SJSA1 (cell line): ENCODE measurements at regions not wholly inside any gene's neighbourhood (a gene's known extent, or its start where the extent isn't known, plus 50 kb on each side); places are given as distances from the start of the nearest gene placed in this dataset.

Experiments used
- DNase-seq, 2 experiments: peaks; one replicate each; pipeline ENCODE4 v3.0.0-alpha.2; 2015 to 2020; ENCODE audit warnings: low spot score in 2 of 2, low read depth in 1 of 2
- H3K27ac ChIP-seq: fragments of 250-450 bp; sonication (Bioruptor Pico); 2 replicates; pipeline ENCODE4 v1.5.1; 2020; ENCODE audit warnings: mild to moderate bottlenecking, moderate library complexity
- H3K27me3 ChIP-seq: fragments of 250-450 bp; sonication (Bioruptor Pico); replicated peaks from 2 replicates; pipeline ENCODE4 v1.5.1; 2020; ENCODE audit warnings: mild to moderate bottlenecking, moderate library complexity
- H3K36me3 ChIP-seq: fragments of 250-450 bp; sonication (Bioruptor Pico); 2 replicates; pipeline ENCODE4 v1.5.1; 2020; ENCODE audit warnings: mild to moderate bottlenecking
- H3K4me1 ChIP-seq: fragments of 250-450 bp; sonication (Bioruptor Pico); replicated peaks from 2 replicates; pipeline ENCODE4 v1.6.1; 2021; ENCODE audit warnings: mild to moderate bottlenecking
- H3K4me3 ChIP-seq: fragments of 250-450 bp; sonication (Bioruptor Pico); 2 replicates; pipeline ENCODE4 v1.5.1; 2020; ENCODE audit warnings: mild to moderate bottlenecking
- H3K9me3 ChIP-seq: fragments of 250-450 bp; sonication (Bioruptor Pico); replicated peaks from 2 replicates; pipeline ENCODE4 v1.5.1; 2020; ENCODE audit warnings: mild to moderate bottlenecking

- Histone ChIP-seq H3K4me3 (no peak overlapping the region), H3K27ac (no peak overlapping the region), H3K27me3 (peaks cover 7% of the 10 kb centered on the region), H3K4me1 (peaks cover 3% of the 10 kb centered on the region; the same call in 1 of the 2 replicates), H3K9me3 (no peaks in the 10 kb centered on the region), H3K36me3 (no peaks in the 10 kb centered on the region)
- no peak for DNase-seq
Measured at GRCh38 chr14:104274806-104275205, 136.4 kb downstream of the KIF26A start.

GRCh38 chr14:104277416-104278213 is 139.2 kb downstream of the KIF26A start:
- H3K9me3 ChIP-seq, result no peaks in the 10 kb centered on the region
- H3K27ac ChIP-seq, result no peak overlapping the region
- no peaks in the 10 kb centered on the region for H3K36me3 ChIP-seq
- no peak overlapping the region for H3K4me3 ChIP-seq
- DNase-seq, result peak in 1 of 2 experiments; percentile 36
- H3K4me1 ChIP-seq, result peaks cover 3% of the 10 kb centered on the region; the same call in 1 of the 2 replicates
- H3K27me3 ChIP-seq, result peaks cover 7% of the 10 kb centered on the region

GRCh38 chr14:104278214-104278534 is 139.8 kb downstream of the KIF26A start:
- Histone ChIP-seq H3K36me3 (no peaks in the 10 kb centered on the region), H3K9me3 (no peaks in the 10 kb centered on the region), H3K27ac (no peak overlapping the region), H3K4me3 (no peak overlapping the region), H3K27me3 (peaks cover 7% of the 10 kb centered on the region), H3K4me1 (peaks cover 3% of the 10 kb centered on the region; the same call in 1 of the 2 replicates)
- peak in 1 of 2 experiments; percentile 16 for DNase-seq

GRCh38 chr14:104280085-104280901 is 141.9 kb downstream of the KIF26A start:
- Histone ChIP-seq H3K27ac (no peak overlapping the region), H3K27me3 (no peaks in the 10 kb centered on the region)

GRCh38 chr14:104280902-104281767 is 142.7 kb downstream of the KIF26A start:
- Histone ChIP-seq H3K9me3 (no peaks in the 10 kb centered on the region), H3K4me3 (no peak overlapping the region), H3K27me3 (no peaks in the 10 kb centered on the region), H3K4me1 (no peaks in the 10 kb centered on the region; the same call in 1 of the 2 replicates), H3K36me3 (no peaks in the 10 kb centered on the region), H3K27ac (no peak overlapping the region)
- DNase-seq, result peak in 1 of 2 experiments; percentile 33

More at GRCh38 chr14:104280085-104280901, 141.9 kb downstream of the KIF26A start:
- no peaks in the 10 kb centered on the region for H3K36me3 ChIP-seq
- H3K9me3 ChIP-seq, result no peaks in the 10 kb centered on the region
- peak in 1 of 2 experiments; percentile 40 for DNase-seq
- no peak overlapping the region for H3K4me3 ChIP-seq
- H3K4me1 ChIP-seq, result peaks cover 3% of the 10 kb centered on the region; the same call in 1 of the 2 replicates

GRCh38 chr14:104281768-104282301 is 143.4 kb downstream of the KIF26A start:
- peak in 1 of 2 experiments; percentile 37 for DNase-seq
- Histone ChIP-seq H3K4me1 (no peaks in the 10 kb centered on the region), H3K36me3 (no peaks in the 10 kb centered on the region), H3K27me3 (no peaks in the 10 kb centered on the region), H3K27ac (no peak overlapping the region), H3K9me3 (no peaks in the 10 kb centered on the region), H3K4me3 (no peak overlapping the region)

- H3K27me3 ChIP-seq, result no peaks in the 10 kb centered on the region
- H3K36me3 ChIP-seq, result no peaks in the 10 kb centered on the region
- peak in 1 of 2 experiments; percentile 37 for DNase-seq
- no peak overlapping the region for H3K27ac ChIP-seq
- H3K4me1 ChIP-seq, result no peaks in the 10 kb centered on the region
- no peak overlapping the region for H3K4me3 ChIP-seq
- H3K9me3 ChIP-seq, result no peaks in the 10 kb centered on the region
Measured at GRCh38 chr14:104282332-104283196, 144.2 kb downstream of the KIF26A start.

GRCh38 chr14:104283197-104284106 is 145.1 kb downstream of the KIF26A start:
- H3K4me3 ChIP-seq, result no peak overlapping the region
- H3K27ac ChIP-seq, result no peak overlapping the region
- H3K4me1 ChIP-seq, result no peaks in the 10 kb centered on the region
- no peaks in the 10 kb centered on the region for H3K27me3 ChIP-seq
- no peak for DNase-seq
- H3K9me3 ChIP-seq, result no peaks in the 10 kb centered on the region
- no peaks in the 10 kb centered on the region for H3K36me3 ChIP-seq

GRCh38 chr14:104284107-104284592 is 145.8 kb downstream of the KIF26A start:
- Histone ChIP-seq H3K9me3 (no peaks in the 10 kb centered on the region), H3K4me3 (no peak overlapping the region), H3K4me1 (no peaks in the 10 kb centered on the region), H3K27ac (no peak overlapping the region), H3K36me3 (no peaks in the 10 kb centered on the region), H3K27me3 (no peaks in the 10 kb centered on the region)
- no peak for DNase-seq

- Histone ChIP-seq H3K4me3 (no peak overlapping the region), H3K27ac (no peak overlapping the region), H3K27me3 (no peaks in the 10 kb centered on the region), H3K36me3 (no peaks in the 10 kb centered on the region), H3K4me1 (no peaks in the 10 kb centered on the region), H3K9me3 (no peaks in the 10 kb centered on the region)
- DNase-seq, result no peak
Measured at GRCh38 chr14:104284636-104285507, 146.5 kb downstream of the KIF26A start.

- Histone ChIP-seq H3K27me3 (no peaks in the 10 kb centered on the region), H3K36me3 (no peaks in the 10 kb centered on the region), H3K9me3 (no peaks in the 10 kb centered on the region), H3K4me1 (no peaks in the 10 kb centered on the region), H3K4me3 (no peak overlapping the region), H3K27ac (no peak overlapping the region)
- DNase-seq, result no peak
Measured at GRCh38 chr14:104285508-104285840, 147.1 kb downstream of the KIF26A start.
